Hepatocyte (in vitro differentiated cells): ENCODE measurements at regions not wholly inside any gene's neighbourhood (a gene's known extent, or its start where the extent isn't known, plus 50 kb on each side); places are given as distances from the start of the nearest gene placed in this dataset.

Experiments
- DNase-seq: peaks from one replicate; pipeline ENCODE4 v3.0.0-alpha.2; 2016; ENCODE audit warnings: low spot score
- H2AFZ ChIP-seq: fragments of 200-600 bp; sonication (generic); 2 replicates; pipeline ENCODE4 v1.6.0; 2016; ENCODE audit warnings: antibody characterized with exemption, mild to moderate bottlenecking
- H3K27ac ChIP-seq: fragments of 200-600 bp; sonication (generic); 2 replicates; pipeline ENCODE4 v1.5.1; 2016; ENCODE audit warnings: mild to moderate bottlenecking
- H3K27me3 ChIP-seq: fragments of 200-600 bp; sonication (generic); 2 replicates; pipeline ENCODE4 v1.6.1; 2016
- H3K36me3 ChIP-seq: fragments of 200-600 bp; sonication (generic); replicated peaks from 2 replicates; pipeline ENCODE4 v1.5.1; 2016; ENCODE audit warnings: low read depth; ENCODE audit not compliant: insufficient read depth
- H3K4me1 ChIP-seq: fragments of 200-600 bp; sonication (generic); 2 replicates; pipeline ENCODE4 v1.5.1; 2016; ENCODE audit warnings: mild to moderate bottlenecking, moderate library complexity; ENCODE audit not compliant: insufficient read depth
- H3K4me2 ChIP-seq: fragments of 200-600 bp; sonication (generic); 2 replicates; pipeline ENCODE4 v1.6.0; 2016
- H3K4me3 ChIP-seq: fragments of 200-600 bp; sonication (generic); 2 replicates; pipeline ENCODE4 v1.5.1; 2016; ENCODE audit warnings: mild to moderate bottlenecking
- H3K79me2 ChIP-seq: fragments of 200-600 bp; sonication (generic); 2 replicates; pipeline ENCODE4 v1.6.0; 2017; ENCODE audit warnings: mild to moderate bottlenecking
- H3K9me2 ChIP-seq: fragments of 200-600 bp; sonication (generic); replicated peaks from 2 replicates; pipeline ENCODE4 v1.6.0; 2017; ENCODE audit warnings: mild to moderate bottlenecking; ENCODE audit not compliant: insufficient read depth
- H3K9me3 ChIP-seq: fragments of 200-600 bp; sonication (generic); 2 replicates; pipeline ENCODE4 v1.5.1; 2016; ENCODE audit warnings: low read depth, mild to moderate bottlenecking
- H4K20me1 ChIP-seq: fragments of 200-600 bp; sonication (generic); 2 replicates; pipeline ENCODE4 v1.6.0; 2016; ENCODE audit warnings: mild to moderate bottlenecking; ENCODE audit not compliant: insufficient read depth, poor library complexity, severe bottlenecking
- CTCF ChIP-seq: fragments of 200-600 bp; sonication (generic); IDR thresholded peaks from 2 replicates; pipeline ENCODE4 v1.5.1; 2016; ENCODE audit warnings: antibody characterized with exemption, mild to moderate bottlenecking; ENCODE audit not compliant: poor library complexity
- EZH2 ChIP-seq: fragments of 200-600 bp; sonication (generic); IDR thresholded peaks from 2 replicates; pipeline ENCODE4 v1.6.1; 2016; ENCODE audit warnings: antibody characterized with exemption, mild to moderate bottlenecking, borderline replicate concordance
- EZH2phosphoT487 ChIP-seq: fragments of 200-600 bp; sonication (generic); IDR thresholded peaks from one replicate; pipeline ENCODE4 v1.6.1; 2018; ENCODE audit warnings: antibody characterized with exemption, mild to moderate bottlenecking, low read depth, moderate library complexity; ENCODE audit not compliant: unreplicated experiment, severe bottlenecking
- WGBS: methylation state at CpG from one replicate; pipeline ENCODE4 v1.1.6; 2016; ENCODE audit warnings: low lambda C conversion rate; ENCODE audit errors: missing lambda C conversion rate; 5-methylcytosine and 5-hydroxymethylcytosine counted together

GRCh38 chr3:61333192-61333961, 82.1 kb upstream of the FHIT start:
- Histone ChIP-seq H3K36me3 (no peaks in the 10 kb centered on the region), H3K27me3 (no peaks in the 10 kb centered on the region), H3K9me3 (no peaks in the 10 kb centered on the region), H3K79me2 (no peaks in the 10 kb centered on the region), H2AFZ (no peak overlapping the region), H3K4me2 (no peak overlapping the region), H3K4me3 (no peak overlapping the region), H3K4me1 (no peaks in the 10 kb centered on the region), H3K27ac (no peak overlapping the region), H4K20me1 (no peaks in the 10 kb centered on the region), H3K9me2 (no peaks in the 10 kb centered on the region)
- no peak for DNase-seq
- WGBS, result 78% methylated on average over 7 of the region's 7 CpGs
- TF ChIP-seq EZH2 (no peak), EZH2phosphoT487 (no peak), CTCF (no peak)

GRCh38 chr3:61334783-61335182, 83.5 kb upstream of the FHIT start:
- DNase-seq, result no peak
- no peak overlapping the region for H3K4me3 ChIP-seq
- TF ChIP-seq CTCF (no peak), EZH2 (no peak), EZH2phosphoT487 (no peak)
- H3K9me3 ChIP-seq, result no peaks in the 10 kb centered on the region
- H3K79me2 ChIP-seq, result no peaks in the 10 kb centered on the region
- no peaks in the 10 kb centered on the region for H3K27me3 ChIP-seq
- H2AFZ ChIP-seq, result no peak overlapping the region
- WGBS, result 93% methylated on average over 2 of the region's 2 CpGs
- no peak overlapping the region for H3K27ac ChIP-seq
- H3K9me2 ChIP-seq, result no peaks in the 10 kb centered on the region
- no peaks in the 10 kb centered on the region for H4K20me1 ChIP-seq
- no peaks in the 10 kb centered on the region for H3K36me3 ChIP-seq
- H3K4me2 ChIP-seq, result no peak overlapping the region
- H3K4me1 ChIP-seq, result no peaks in the 10 kb centered on the region

GRCh38 chr3:61340931-61341461, 89.7 kb upstream of the FHIT start:
- DNase-seq, result no peak
- H3K9me3 ChIP-seq, result no peaks in the 10 kb centered on the region
- no peaks in the 10 kb centered on the region for H3K79me2 ChIP-seq
- H3K9me2 ChIP-seq, result no peaks in the 10 kb centered on the region
- no peak overlapping the region for H3K27ac ChIP-seq
- TF ChIP-seq CTCF (no peak), EZH2phosphoT487 (no peak), EZH2 (no peak)
- 92% methylated on average over 7 of the region's 7 CpGs for WGBS
- no peak overlapping the region for H2AFZ ChIP-seq
- no peaks in the 10 kb centered on the region for H3K4me1 ChIP-seq
- no peaks in the 10 kb centered on the region for H4K20me1 ChIP-seq
- H3K27me3 ChIP-seq, result no peaks in the 10 kb centered on the region
- H3K4me3 ChIP-seq, result no peak overlapping the region
- no peaks in the 10 kb centered on the region for H3K36me3 ChIP-seq
- H3K4me2 ChIP-seq, result no peak overlapping the region
